LNCAP (cell line): ENCODE measurements at regions not wholly inside any gene's neighbourhood (a gene's known extent, or its start where the extent isn't known, plus 50 kb on each side); places are given as distances from the start of the nearest gene placed in this dataset.

ENCODE experiments used
- CTCF ChIP-seq: fragments of 450-650 bp; IDR thresholded peaks from 2 replicates; pipeline ENCODE4 v1.5.1; 2017; ENCODE audit warnings: mild to moderate bottlenecking

GRCh38 chr2:51335087-51336058 lies 303.4 kb upstream of the NRXN1 start:
- no peak for TF ChIP-seq CTCF

- no peak for TF ChIP-seq CTCF
Measured at GRCh38 chr2:51329512-51329911, 297.6 kb upstream of the NRXN1 start.

GRCh38 chr2:51324051-51324450 lies 292.1 kb upstream of the NRXN1 start:
- TF ChIP-seq CTCF: no peak

- no peak for TF ChIP-seq CTCF
Measured at GRCh38 chr2:51322613-51323012, 290.7 kb upstream of the NRXN1 start.

- TF ChIP-seq CTCF: no peak
Measured at GRCh38 chr2:51304311-51304710, 272.4 kb upstream of the NRXN1 start.

GRCh38 chr2:51301381-51301780 lies 269.4 kb upstream of the NRXN1 start:
- TF ChIP-seq CTCF: no peak

GRCh38 chr2:51299370-51299769 lies 267.4 kb upstream of the NRXN1 start:
- TF ChIP-seq CTCF: no peak
